OCI-LY7 (cell line): ENCODE measurements at regions not wholly inside any gene's neighbourhood (a gene's known extent, or its start where the extent isn't known, plus 50 kb on each side); places are given as distances from the start of the nearest gene placed in this dataset.

Experiments
- BruUV-seq: library from RNA; stranded (reverse); fragments of 400-500 nt; replicated peaks from 2 replicates; lab custom pipeline; 2021; lab: Mats Ljungman, UMichigan
- CTCF ChIA-PET: fragments of 300-600 bp; sonication (Branson Sonifier 250); formaldehyde crosslinking; loops from one replicate; lab custom pipeline; 2022; ENCODE audit warnings: antibody characterized with exemption; ENCODE audit not compliant: unreplicated experiment; lab: Charles Lee
- POLR2A ChIA-PET: fragments of 300-600 bp; sonication (Branson Sonifier 250); formaldehyde crosslinking; loops from one replicate; lab custom pipeline; 2022; ENCODE audit warnings: antibody characterized with exemption; lab: Charles Lee
- DNase-seq: peaks from one replicate; pipeline ENCODE4 v3.0.0-alpha.2; 2015; ENCODE audit warnings: low spot score
- H2AFZ ChIP-seq: fragments of 200-600 bp; sonication (generic), shearing (Covaris generic); 2 replicates; pipeline ENCODE4 v1.6.1; 2014; ENCODE audit warnings: mild to moderate bottlenecking, antibody characterized with exemption, low read length, moderate library complexity
- H3K27ac ChIP-seq: fragments of 200-600 bp; sonication (generic); 2 replicates; pipeline ENCODE4 v1.5.1; 2014; ENCODE audit warnings: mixed run types, low read depth, mild to moderate bottlenecking, moderate library complexity, low read length, inconsistent platforms; ENCODE audit not compliant: poor library complexity, severe bottlenecking
- H3K36me3 ChIP-seq: fragments of 200-600 bp; sonication (generic); 2 replicates; pipeline ENCODE4 v1.6.1; 2014; ENCODE audit warnings: mild to moderate bottlenecking, antibody characterized with exemption, low read length, moderate library complexity, mixed read lengths; ENCODE audit not compliant: insufficient read depth
- H3K4me1 ChIP-seq: fragments of 200-600 bp; sonication (generic); 2 replicates; pipeline ENCODE4 v1.5.1; 2014; ENCODE audit warnings: mild to moderate bottlenecking, low read length; ENCODE audit not compliant: insufficient read depth, poor library complexity, severe bottlenecking
- H3K4me2 ChIP-seq: fragments of 200-600 bp; sonication (generic); 2 replicates; pipeline ENCODE4 v1.6.1; 2014; ENCODE audit warnings: mild to moderate bottlenecking, low read length
- H3K4me3 ChIP-seq: fragments of 200-600 bp; sonication (generic); 2 replicates; pipeline ENCODE4 v1.5.1; 2014; ENCODE audit warnings: mild to moderate bottlenecking, low read depth, low read length; ENCODE audit not compliant: poor library complexity, severe bottlenecking
- H3K79me2 ChIP-seq: fragments of 200-600 bp; sonication (generic); 2 replicates; pipeline ENCODE4 v1.6.1; 2016; ENCODE audit warnings: low read depth, mild to moderate bottlenecking, low read length, moderate library complexity, mixed read lengths; ENCODE audit not compliant: insufficient read depth
- H3K9me2 ChIP-seq: fragments of 200-600 bp; sonication (generic); 2 replicates; pipeline ENCODE4 v1.6.1; 2016; ENCODE audit warnings: mild to moderate bottlenecking, low read length, mixed read lengths; ENCODE audit not compliant: insufficient read depth
- H3K9me3 ChIP-seq: fragments of 200-600 bp; sonication (generic); 2 replicates; pipeline ENCODE4 v1.6.1; 2014; ENCODE audit warnings: mild to moderate bottlenecking, mixed run types, low read length, mixed read lengths
- H4K20me1 ChIP-seq: fragments of 200-600 bp; sonication (generic); 2 replicates; pipeline ENCODE4 v1.6.1; 2014; ENCODE audit warnings: mild to moderate bottlenecking, antibody characterized with exemption, low read length, moderate library complexity, mixed read lengths; ENCODE audit not compliant: insufficient read depth
- CTCF ChIP-seq: fragments of 200-600 bp; sonication (generic); conservative IDR thresholded peaks from 2 replicates; pipeline ENCODE4 v1.5.1; 2014; ENCODE audit warnings: mild to moderate bottlenecking, antibody characterized with exemption, low read length, moderate library complexity, mixed read lengths
- EZH2phosphoT487 ChIP-seq: fragments of 200-600 bp; sonication (generic); IDR thresholded peaks from 2 replicates; pipeline ENCODE4 v1.6.1; 2018; ENCODE audit warnings: low read depth, borderline replicate concordance, mild to moderate bottlenecking, mixed run types, antibody characterized with exemption, low read length, moderate library complexity, mixed read lengths
- intact Hi-C: fragments of 100-400 bp; cut with micrococcal nuclease; formaldehyde crosslinking; loops from one replicate; pipeline ENCODE4 v1.10.0; 2022; ENCODE audit not compliant: unreplicated experiment

- intact Hi-C loops = no loop called here
Observed at GRCh38 chr4:130125467-130125866, 1029.5 kb downstream of the C4orf33 start.

GRCh38 chr4:130127297-130127696 is 1031.3 kb downstream of the C4orf33 start:
- CTCF ChIA-PET = no interaction called here

More at GRCh38 chr4:130125467-130125866, 1029.5 kb downstream of the C4orf33 start:
- H3K4me1 ChIP-seq = no peaks in the 10 kb centered on the region
- ChIA-PET POLR2A (interaction anchor here (0.6 to 1.1 kb wide), 2 partner anchors 12 to 541 kb away, joined by 3 read pairs; no protein-coding TSS in a partner anchor), CTCF (no interaction called here)
- H3K4me3 ChIP-seq = no peak overlapping the region
- no peaks in the 10 kb centered on the region for H3K9me2 ChIP-seq
- no peaks in the 10 kb centered on the region for H3K9me3 ChIP-seq
- H3K79me2 ChIP-seq = no peaks in the 10 kb centered on the region
- no peak overlapping the region for H2AFZ ChIP-seq
- H3K36me3 ChIP-seq = no peaks in the 10 kb centered on the region
- no peaks in the 10 kb centered on the region for H4K20me1 ChIP-seq
- DNase-seq = no peak
- H3K4me2 ChIP-seq = no peak overlapping the region
- no TSS peak for BruUV-seq
- TF ChIP-seq EZH2phosphoT487 (no peak), CTCF (no peak)
- no peak overlapping the region for H3K27ac ChIP-seq

More at GRCh38 chr4:130127297-130127696, 1031.3 kb downstream of the C4orf33 start:
- POLR2A ChIA-PET = interaction anchor here (0.7 kb wide), 1 partner anchor 13 kb away, joined by 3 read pairs; no protein-coding TSS in a partner anchor
- Histone ChIP-seq H4K20me1 (no peaks in the 10 kb centered on the region), H3K27ac (no peak overlapping the region), H3K36me3 (no peaks in the 10 kb centered on the region), H3K4me2 (no peak overlapping the region), H3K4me1 (no peaks in the 10 kb centered on the region), H3K4me3 (no peak overlapping the region), H3K79me2 (no peaks in the 10 kb centered on the region), H2AFZ (no peak overlapping the region), H3K9me2 (no peaks in the 10 kb centered on the region), H3K9me3 (no peaks in the 10 kb centered on the region)
- BruUV-seq = no TSS peak
- TF ChIP-seq CTCF (no peak), EZH2phosphoT487 (no peak)
- intact Hi-C loops = no loop called here
- no peak for DNase-seq
